ENCODE measurements at regions not wholly inside any gene's neighbourhood (a gene's known extent, or its start where the extent isn't known, plus 50 kb on each side); places are given as distances from the start of the nearest gene placed in this dataset.

GRCh38 chr11:57120192-57120965, 61.4 kb upstream of the LRRC55 start:
- ATAC-seq (ENCODE audit: low FRiP score) = no peak
- 85 to 87% methylated on average over 3 of the region's 3 CpGs for WGBS, 2 donors
- Histone ChIP-seq H3K4me1 (ENCODE audit: control insufficient read depth in 1 of 2, insufficient read depth in 2 of 2, low read length in 2 of 2) (no peaks in the 10 kb centered on the region), H3K4me3 (ENCODE audit: low read length in 2 of 2) (no peak overlapping the region), H3K36me3 (ENCODE audit: control insufficient read depth in 1 of 2, insufficient read depth in 2 of 2, low read length in 1 of 2) (no peaks in the 10 kb centered on the region), H3K27ac (ENCODE audit: low read depth in 1 of 2, low read length in 2 of 2) (no peak overlapping the region), H3K9me3 (ENCODE audit: control insufficient read depth, low read length) (peaks cover 1% of the 10 kb centered on the region), H3K27me3 (ENCODE audit: control insufficient read depth in 1 of 2, insufficient read depth in 2 of 2, low read length in 1 of 2) (peaks cover 0 to 3% of the 10 kb centered on the region in 2 donors)
- DNase-seq = no peak
- intact Hi-C loops (cut with DNase I) = no loop called here

GRCh38 chr11:57121996-57122395, 59.8 kb upstream of the LRRC55 start:
- DNase-seq = no peak
- WGBS, 2 donors = 53 to 56% methylated on average over 1 of the region's 1 CpG

GRCh38 chr11:57123590-57123989, 58.2 kb upstream of the LRRC55 start:
- H3K36me3 ChIP-seq (ENCODE audit: control insufficient read depth in 1 of 2, insufficient read depth in 2 of 2, low read length in 1 of 2) = no peaks in the 10 kb centered on the region
- H3K4me1 ChIP-seq (ENCODE audit: control insufficient read depth in 1 of 2, insufficient read depth in 2 of 2, low read length in 2 of 2) = no peaks in the 10 kb centered on the region
- H3K27me3 ChIP-seq (ENCODE audit: control insufficient read depth in 1 of 2, insufficient read depth in 2 of 2, low read length in 1 of 2) = peaks cover 0 to 3% of the 10 kb centered on the region in 2 donors
- ATAC-seq (ENCODE audit: low FRiP score) (no peak), DNase-seq (no peak)
- no peak overlapping the region for H3K27ac ChIP-seq (ENCODE audit: low read depth in 1 of 2, low read length in 2 of 2)
- 59 to 67% methylated on average over 9 of the region's 9 CpGs for WGBS, 2 donors
- H3K9me3 ChIP-seq (ENCODE audit: control insufficient read depth, low read length) = peaks cover 1% of the 10 kb centered on the region
- H3K4me3 ChIP-seq (ENCODE audit: low read length in 2 of 2) = no peak overlapping the region
- intact Hi-C loops (cut with DNase I) = no loop called here

More at GRCh38 chr11:57121996-57122395, 59.8 kb upstream of the LRRC55 start:
- intact Hi-C loops (cut with DNase I) = no loop called here
- Histone ChIP-seq H3K27ac (ENCODE audit: low read depth in 1 of 2, low read length in 2 of 2) (no peak overlapping the region), H3K4me1 (ENCODE audit: control insufficient read depth in 1 of 2, insufficient read depth in 2 of 2, low read length in 2 of 2) (no peaks in the 10 kb centered on the region), H3K36me3 (ENCODE audit: control insufficient read depth in 1 of 2, insufficient read depth in 2 of 2, low read length in 1 of 2) (no peaks in the 10 kb centered on the region), H3K9me3 (ENCODE audit: control insufficient read depth, low read length) (peaks cover 1% of the 10 kb centered on the region), H3K4me3 (ENCODE audit: low read length in 2 of 2) (no peak overlapping the region), H3K27me3 (ENCODE audit: control insufficient read depth in 1 of 2, insufficient read depth in 2 of 2, low read length in 1 of 2) (peaks cover 0 to 3% of the 10 kb centered on the region in 2 donors)
- ATAC-seq (ENCODE audit: low FRiP score) = no peak

GRCh38 chr11:57124505-57124904, 57.2 kb upstream of the LRRC55 start:
- Histone ChIP-seq H3K27me3 (ENCODE audit: control insufficient read depth in 1 of 2, insufficient read depth in 2 of 2, low read length in 1 of 2) (peaks cover 0 to 3% of the 10 kb centered on the region in 2 donors), H3K4me1 (ENCODE audit: control insufficient read depth in 1 of 2, insufficient read depth in 2 of 2, low read length in 2 of 2) (no peaks in the 10 kb centered on the region), H3K36me3 (ENCODE audit: control insufficient read depth in 1 of 2, insufficient read depth in 2 of 2, low read length in 1 of 2) (no peaks in the 10 kb centered on the region), H3K27ac (ENCODE audit: low read depth in 1 of 2, low read length in 2 of 2) (no peak overlapping the region), H3K4me3 (ENCODE audit: low read length in 2 of 2) (no peak overlapping the region), H3K9me3 (ENCODE audit: control insufficient read depth, low read length) (peaks cover 1% of the 10 kb centered on the region)
- no peak for ATAC-seq (ENCODE audit: low FRiP score)
- 47 to 55% methylated on average over 7 of the region's 7 CpGs for WGBS, 2 donors
- intact Hi-C loops (cut with DNase I) = no loop called here
- DNase-seq = no peak

GRCh38 chr11:57124917-57125316, 56.8 kb upstream of the LRRC55 start:
- peaks cover 0 to 3% of the 10 kb centered on the region in 2 donors for H3K27me3 ChIP-seq (ENCODE audit: control insufficient read depth in 1 of 2, insufficient read depth in 2 of 2, low read length in 1 of 2)
- H3K4me3 ChIP-seq (ENCODE audit: low read length in 2 of 2) = no peak overlapping the region
- H3K9me3 ChIP-seq (ENCODE audit: control insufficient read depth, low read length) = peaks cover 1% of the 10 kb centered on the region
- WGBS, 2 donors = 41 to 51% methylated on average over 4 of the region's 4 CpGs
- H3K27ac ChIP-seq (ENCODE audit: low read depth in 1 of 2, low read length in 2 of 2) = no peak overlapping the region
- DNase-seq = no peak
- ATAC-seq (ENCODE audit: low FRiP score) = no peak
- no peaks in the 10 kb centered on the region for H3K4me1 ChIP-seq (ENCODE audit: control insufficient read depth in 1 of 2, insufficient read depth in 2 of 2, low read length in 2 of 2)
- intact Hi-C loops (cut with DNase I) = no loop called here
- no peaks in the 10 kb centered on the region for H3K36me3 ChIP-seq (ENCODE audit: control insufficient read depth in 1 of 2, insufficient read depth in 2 of 2, low read length in 1 of 2)

GRCh38 chr11:57126766-57127400, 54.9 kb upstream of the LRRC55 start:
- no peak for ATAC-seq (ENCODE audit: low FRiP score)
- no peak overlapping the region for H3K4me3 ChIP-seq (ENCODE audit: low read length in 2 of 2)

GRCh38 chr11:57131080-57131790, 50.5 kb upstream of the LRRC55 start:
- Histone ChIP-seq H3K4me1 (ENCODE audit: control insufficient read depth in 1 of 2, insufficient read depth in 2 of 2, low read length in 2 of 2) (no peaks in the 10 kb centered on the region), H3K4me3 (ENCODE audit: low read length in 2 of 2) (no peak overlapping the region), H3K36me3 (ENCODE audit: control insufficient read depth in 1 of 2, insufficient read depth in 2 of 2, low read length in 1 of 2) (no peaks in the 10 kb centered on the region), H3K9me3 (ENCODE audit: control insufficient read depth, low read length) (peaks cover 1% of the 10 kb centered on the region), H3K27me3 (ENCODE audit: control insufficient read depth in 1 of 2, insufficient read depth in 2 of 2, low read length in 1 of 2) (peaks cover 0 to 3% of the 10 kb centered on the region in 2 donors), H3K27ac (ENCODE audit: low read depth in 1 of 2, low read length in 2 of 2) (no peak overlapping the region)
- no peak for ATAC-seq (ENCODE audit: low FRiP score)
- intact Hi-C loops (cut with DNase I) = no loop called here
- DNase-seq = peak in 1 of 2 donors; percentile 44
- 77 to 78% methylated on average over 8 of the region's 8 CpGs for WGBS, 2 donors

More at GRCh38 chr11:57126766-57127400, 54.9 kb upstream of the LRRC55 start:
- no peak overlapping the region for H3K27ac ChIP-seq (ENCODE audit: low read depth in 1 of 2, low read length in 2 of 2)
- peaks cover 1% of the 10 kb centered on the region for H3K9me3 ChIP-seq (ENCODE audit: control insufficient read depth, low read length)
- peaks cover 0 to 4% of the 10 kb centered on the region in 2 donors for H3K27me3 ChIP-seq (ENCODE audit: control insufficient read depth in 1 of 2, insufficient read depth in 2 of 2, low read length in 1 of 2)
- no peaks in the 10 kb centered on the region for H3K4me1 ChIP-seq (ENCODE audit: control insufficient read depth in 1 of 2, insufficient read depth in 2 of 2, low read length in 2 of 2)
- no peak for DNase-seq
- intact Hi-C loops (cut with DNase I) = no loop called here
- WGBS, 2 donors = 76 to 79% methylated on average over 3 of the region's 3 CpGs
- H3K36me3 ChIP-seq (ENCODE audit: control insufficient read depth in 1 of 2, insufficient read depth in 2 of 2, low read length in 1 of 2) = no peaks in the 10 kb centered on the region
